Umbilical cord (tissue), 1 donor: ENCODE measurements at regions not wholly inside any gene's neighbourhood (a gene's known extent, or its start where the extent isn't known, plus 50 kb on each side); places are given as distances from the start of the nearest gene placed in this dataset.
A peak's percentile ranks its signal among the peaks of the same experiment; 100 is the strongest.
"Not testable (repeated sequence)": the region's sequence is repeated elsewhere in the genome, so short reads cannot be mapped to it uniquely, and the experiment has no call there.

ENCODE experiments used
- DNase-seq: peaks from one replicate; pipeline ENCODE4 v3.0.0-alpha.2; 2015; ENCODE audit warnings: low spot score

DNA sequence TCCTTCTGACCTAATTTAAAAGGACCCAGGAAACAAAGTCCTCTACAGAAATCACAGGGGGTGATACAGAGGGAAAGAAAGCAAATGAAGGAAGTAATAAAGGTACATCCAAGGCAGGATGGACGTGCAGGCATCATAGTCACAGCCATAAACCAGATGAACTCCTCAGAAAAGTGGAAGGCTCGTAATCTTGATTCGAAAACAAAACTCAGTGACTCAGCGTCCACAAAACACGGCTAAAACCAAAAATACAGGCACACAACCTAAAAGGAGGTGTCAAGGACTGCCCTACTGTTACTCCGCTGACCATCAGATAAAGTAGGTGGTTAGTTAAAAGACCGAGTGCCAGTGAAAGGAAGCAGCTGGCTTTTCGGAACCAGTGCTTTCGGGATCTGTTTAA is 81.5 kb downstream of the TRIM69 start:
- DNase-seq = not testable (repeated sequence)

DNA sequence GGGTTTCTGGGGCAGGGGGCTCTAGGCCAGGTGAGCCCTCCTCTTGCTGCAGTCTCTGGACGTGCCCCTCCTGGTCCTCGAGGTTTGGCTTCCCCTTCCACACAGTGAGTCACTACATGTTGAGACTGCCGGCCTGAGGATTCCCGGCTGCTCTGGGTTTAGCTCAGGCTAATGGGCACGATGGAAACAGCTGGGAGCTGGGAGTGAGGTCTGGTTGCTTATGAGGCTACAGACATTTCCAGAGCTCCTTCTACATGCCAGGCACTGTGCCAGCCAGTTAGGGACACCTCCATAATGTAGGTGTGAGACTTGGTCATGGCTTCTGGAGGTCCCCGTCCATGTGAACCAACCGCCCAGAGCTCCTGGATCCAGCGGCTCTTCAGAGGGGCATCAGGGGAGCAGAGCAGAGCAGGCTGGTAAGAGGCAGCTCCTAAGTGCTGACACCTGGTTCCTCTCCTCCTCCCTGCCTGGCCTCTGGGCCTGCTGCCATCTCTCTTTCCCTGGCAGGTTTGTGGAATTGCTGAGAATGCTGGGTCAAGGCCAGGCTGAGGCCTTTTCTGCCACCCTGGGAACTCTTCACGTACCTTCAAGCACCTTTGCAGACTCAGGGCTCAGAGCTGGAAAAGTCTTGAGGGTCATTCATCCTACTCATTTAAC is 83.1 kb downstream of the TRIM69 start:
- peak; percentile 50 for DNase-seq

DNA sequence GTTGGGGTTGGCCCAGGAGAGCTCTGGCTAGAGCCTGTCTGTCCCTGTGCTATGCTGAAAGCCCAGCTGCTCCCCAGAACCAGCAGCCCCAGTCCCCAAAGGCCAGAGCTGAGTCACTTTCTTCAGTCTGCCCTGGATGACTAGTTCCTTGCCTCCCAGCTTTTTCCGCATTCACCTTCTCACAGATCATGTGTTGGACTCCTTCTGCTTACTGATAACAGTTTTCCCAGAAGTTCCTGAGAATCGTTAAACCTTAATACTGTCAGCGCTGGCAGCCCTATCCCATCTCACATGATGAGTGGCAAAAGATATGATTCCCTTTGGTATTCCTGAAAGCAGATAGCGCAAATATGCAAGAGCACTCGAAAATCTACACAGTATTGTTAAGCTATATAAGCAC is 84.2 kb downstream of the TRIM69 start:
- DNase-seq = peak; percentile 57

DNA sequence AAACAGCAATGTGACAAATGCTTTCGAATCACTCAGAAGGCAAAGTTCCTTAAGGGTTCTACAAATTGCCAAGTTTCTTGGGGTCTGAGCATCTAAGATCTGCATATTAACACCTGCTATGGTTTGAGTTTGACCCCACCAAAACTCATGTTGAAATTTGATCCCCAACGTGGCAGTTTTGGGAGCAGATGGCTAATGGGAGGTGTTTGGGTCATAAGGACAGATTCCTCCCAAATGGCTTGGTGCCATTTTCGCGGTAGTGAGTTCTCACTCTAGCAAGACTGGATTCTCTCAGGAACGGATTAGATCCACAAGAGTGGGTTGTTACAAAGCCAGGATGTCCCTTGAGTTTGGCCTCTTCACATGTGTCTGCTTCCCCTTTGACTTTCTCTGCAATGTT is 84.6 kb downstream of the TRIM69 start:
- DNase-seq = not testable (repeated sequence)

DNA sequence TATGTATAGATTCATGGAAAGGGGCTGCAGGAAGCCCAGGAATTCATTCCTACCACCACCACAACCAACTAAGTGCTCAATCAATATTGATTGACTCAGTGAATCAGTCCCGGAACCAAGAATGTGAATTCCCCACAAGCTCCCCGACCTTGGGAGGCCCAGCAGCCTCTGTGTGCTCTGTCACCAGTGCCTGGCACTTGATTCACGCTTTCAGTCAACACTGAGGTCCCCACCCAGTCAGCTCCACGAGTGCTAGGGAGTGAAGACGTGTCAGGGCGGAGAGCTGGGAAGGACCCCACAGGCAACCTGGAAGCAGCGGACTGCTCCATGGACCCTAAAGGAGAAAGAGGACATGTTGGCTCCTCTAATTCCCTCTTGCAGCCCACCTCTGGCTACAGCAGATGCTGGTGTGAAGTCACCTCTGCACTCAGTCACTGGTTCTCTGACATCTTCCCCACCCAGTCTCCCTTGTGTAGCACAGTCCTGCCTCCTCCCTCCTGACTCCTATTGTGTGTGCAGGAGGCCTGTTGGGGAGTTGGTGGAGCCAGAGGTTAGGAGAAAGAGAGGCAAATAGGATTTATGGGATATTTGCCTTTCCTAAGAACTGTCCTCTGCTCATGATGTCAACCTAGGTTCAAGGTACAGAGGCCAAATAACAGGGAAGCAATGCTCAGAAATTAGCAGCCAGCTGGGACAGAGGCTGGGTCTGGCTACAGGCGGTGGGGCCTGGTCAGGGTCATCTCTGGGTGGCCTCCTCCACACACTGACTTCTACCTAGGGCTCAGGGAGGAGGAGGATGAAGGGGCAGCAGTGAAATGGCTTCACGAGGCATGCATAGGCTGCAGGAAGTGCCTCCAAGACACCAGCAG is 88.2 kb downstream of the TRIM69 start:
- not testable (repeated sequence) for DNase-seq

DNA sequence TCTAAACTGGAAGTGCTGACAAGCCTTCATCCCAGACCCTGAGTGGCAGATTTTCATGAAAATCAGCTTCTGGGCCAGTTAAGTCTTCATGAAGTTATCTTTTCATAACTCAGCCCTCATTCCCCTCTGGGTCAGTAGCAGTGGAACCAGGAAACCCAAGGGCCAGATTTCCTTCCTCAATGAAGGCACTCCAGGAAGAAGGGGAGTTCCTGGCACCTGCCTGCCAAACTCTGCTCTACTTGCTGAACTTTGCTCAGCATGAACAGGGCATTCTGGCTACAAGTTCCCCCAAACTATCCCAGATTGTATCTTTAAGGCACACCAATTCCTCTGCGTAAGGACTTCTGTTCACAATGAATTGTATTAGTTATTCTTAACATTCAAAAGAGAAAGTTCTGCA is 90.3 kb downstream of the TRIM69 start:
- DNase-seq = not testable (repeated sequence)

DNA sequence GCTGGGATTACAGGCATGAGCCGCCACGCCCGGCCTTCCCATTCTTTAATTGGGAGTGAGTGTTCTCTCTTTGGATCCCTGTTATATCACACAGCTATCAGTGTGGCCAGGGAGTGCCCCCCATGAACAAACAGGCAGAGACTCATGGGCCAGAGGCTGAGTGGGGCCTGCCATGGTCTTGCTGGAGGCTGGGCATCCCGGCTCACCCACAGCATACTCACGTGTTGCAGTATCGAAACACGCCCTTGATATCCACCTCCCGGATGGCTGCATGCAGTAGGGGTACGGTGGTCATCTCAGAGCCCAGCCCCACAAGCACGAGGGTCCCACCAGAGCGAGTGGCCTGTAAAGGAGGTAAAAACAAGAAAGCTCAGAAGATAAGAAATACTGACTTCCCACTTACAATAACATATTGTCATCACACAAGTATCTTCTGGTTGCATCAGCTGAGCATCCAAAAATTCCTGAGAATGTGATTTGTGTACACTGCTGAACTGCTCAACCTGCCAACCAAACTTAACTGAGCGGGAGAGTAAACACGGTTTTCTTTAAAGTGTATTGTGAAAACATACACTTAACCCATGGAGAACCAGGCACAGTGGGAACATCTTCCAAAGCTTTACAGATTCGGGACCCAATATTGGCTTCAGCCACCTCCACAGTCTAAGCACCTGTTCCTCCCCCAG is 92.0 kb downstream of the TRIM69 start:
- not testable (repeated sequence) for DNase-seq

DNA sequence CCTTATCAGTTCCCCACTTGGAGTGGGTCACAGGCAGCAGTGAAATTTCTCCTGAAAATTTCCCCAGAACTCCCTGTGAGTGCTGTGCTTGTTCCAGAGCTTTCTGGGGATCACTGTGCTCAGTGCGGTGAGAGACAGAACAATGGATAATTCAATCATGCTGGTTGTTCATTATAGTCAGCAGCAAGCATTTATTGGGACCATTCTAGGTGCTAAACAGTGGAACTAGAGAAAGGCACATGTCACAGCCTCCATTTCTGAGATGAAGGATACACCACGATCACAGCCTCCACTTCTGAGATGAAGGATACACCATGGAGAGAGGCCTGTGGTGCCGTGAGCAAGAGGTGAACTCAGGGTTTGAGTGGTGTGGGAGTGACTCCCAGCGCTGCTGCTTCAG is 92.8 kb downstream of the TRIM69 start:
- DNase-seq = not testable (repeated sequence)

DNA sequence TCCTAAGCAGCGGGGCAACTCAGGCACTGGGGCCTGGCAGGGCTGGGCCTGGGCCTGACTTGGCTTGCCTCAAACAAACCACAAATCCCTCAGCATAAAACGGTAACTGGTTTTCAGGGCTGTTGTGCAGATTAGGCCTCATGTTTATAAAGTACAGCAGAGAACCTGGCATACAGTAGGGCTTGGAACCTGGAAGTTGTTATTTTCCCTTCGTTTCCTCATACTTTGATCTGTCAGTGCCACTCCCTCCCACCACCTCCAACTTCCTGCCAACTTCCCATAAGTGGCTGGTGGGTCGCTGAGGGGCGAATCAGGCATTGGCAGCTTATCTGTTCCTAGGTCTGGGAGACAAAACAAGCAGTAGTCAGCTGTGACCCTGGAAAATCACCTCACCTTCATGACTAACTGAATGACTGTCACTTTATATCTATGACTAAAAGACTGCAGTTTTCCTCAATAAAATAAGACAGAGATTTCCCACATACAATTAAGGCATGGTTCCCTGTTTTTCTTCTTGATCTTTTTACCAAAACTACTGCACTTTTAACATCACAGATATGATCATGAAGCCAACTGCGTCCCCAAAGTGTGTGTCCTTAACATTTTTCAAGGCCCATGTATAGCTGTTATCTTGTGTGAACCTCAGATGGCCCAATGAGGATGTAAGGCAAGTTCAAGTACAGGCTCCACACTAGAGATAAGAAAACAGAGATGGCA is 94.5 kb downstream of the TRIM69 start:
- peak; percentile 46 for DNase-seq

DNA sequence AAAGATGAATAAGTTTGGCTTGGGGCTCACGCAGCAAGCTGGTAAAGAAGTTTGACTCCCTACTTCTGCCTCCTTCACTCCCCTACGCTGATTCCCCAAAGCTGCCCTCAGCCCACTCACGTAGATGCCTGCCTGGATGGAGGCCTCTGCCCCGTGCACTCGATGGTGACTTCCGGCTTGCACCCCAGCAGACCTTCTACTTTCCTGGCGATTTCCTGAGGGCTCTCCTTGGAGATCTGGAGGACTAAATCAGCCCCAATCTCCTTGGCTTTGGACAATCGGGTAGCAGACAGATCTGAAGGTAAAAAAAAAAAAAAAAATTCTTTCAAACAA is 95.0 kb downstream of the TRIM69 start:
- DNase-seq = not testable (repeated sequence)

DNA sequence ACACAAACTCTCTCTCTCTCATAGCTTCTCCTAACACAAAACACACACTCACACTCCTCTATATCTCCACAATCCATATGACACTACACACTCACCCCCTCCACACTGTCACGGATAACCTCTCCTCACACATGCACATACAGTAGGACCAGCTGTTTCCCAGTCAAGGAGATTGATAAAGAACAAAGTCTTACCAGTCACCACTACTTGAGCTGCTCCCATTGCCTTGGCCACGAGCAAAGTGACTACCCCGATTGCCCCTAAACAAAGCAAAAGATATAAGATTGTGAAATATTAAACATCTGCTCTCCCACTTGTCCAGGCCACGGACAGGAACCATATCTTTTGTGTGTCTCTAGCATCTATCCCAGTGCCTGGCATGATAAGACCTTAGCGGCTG is 95.8 kb downstream of the TRIM69 start:
- not testable (repeated sequence) for DNase-seq

DNA sequence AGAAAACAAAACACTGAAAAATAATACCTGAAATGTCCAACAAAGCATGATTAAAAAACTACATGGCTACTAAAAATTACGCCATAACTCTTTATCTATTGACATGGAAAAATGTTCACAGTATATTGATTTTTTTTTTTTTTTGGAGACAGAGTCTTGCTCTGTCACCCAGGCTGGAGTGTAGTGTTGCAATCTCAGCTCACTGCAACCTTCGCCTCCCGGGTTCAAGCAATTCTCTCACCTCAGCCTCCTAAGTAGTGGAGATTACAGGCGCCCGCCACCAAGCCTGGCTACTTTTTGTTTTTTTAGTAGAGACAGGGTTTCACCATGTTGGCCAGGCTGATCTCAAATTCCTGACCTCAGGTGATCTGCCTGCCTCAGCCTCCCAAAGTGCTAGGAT is 96.8 kb downstream of the TRIM69 start:
- DNase-seq = not testable (repeated sequence)

DNA sequence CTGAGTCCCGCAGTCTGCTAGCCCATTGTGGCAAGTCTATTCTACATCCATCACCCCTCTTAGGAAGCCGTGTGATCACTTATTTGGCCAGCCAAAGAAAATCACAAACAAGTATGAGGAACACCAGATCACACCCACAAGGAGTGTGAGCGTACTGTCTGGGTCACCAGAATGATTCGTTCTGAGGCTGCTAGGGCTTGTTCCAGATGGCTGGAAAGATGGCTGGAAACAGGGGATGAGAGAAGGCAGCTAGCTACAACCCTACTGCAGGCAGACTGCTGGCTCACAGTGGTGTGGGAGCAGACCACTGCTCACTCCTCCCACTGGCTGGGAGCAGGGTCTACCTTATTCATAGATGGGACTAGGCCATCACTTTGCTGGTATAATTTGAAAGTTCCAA is 97.4 kb downstream of the TRIM69 start:
- not testable (repeated sequence) for DNase-seq

DNA sequence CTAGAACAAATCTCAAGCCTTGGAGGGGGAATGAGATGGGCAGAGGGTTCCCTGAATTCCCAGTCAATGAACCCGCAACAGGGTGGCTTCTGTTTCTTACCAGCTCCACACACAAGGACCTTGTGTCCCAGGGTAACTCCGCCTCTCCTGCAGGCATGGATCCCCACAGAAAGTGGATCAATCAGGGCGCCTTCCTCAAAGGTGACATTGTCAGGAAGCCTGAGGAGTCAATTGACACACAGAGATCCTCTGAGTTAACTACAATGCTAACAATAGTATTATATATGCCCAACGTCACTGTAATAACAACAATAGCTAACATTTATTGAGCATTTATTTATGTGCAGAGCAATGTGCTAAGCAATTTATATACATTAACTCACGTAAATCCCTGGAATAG is 98.8 kb downstream of the TRIM69 start:
- DNase-seq = not testable (repeated sequence)

DNA sequence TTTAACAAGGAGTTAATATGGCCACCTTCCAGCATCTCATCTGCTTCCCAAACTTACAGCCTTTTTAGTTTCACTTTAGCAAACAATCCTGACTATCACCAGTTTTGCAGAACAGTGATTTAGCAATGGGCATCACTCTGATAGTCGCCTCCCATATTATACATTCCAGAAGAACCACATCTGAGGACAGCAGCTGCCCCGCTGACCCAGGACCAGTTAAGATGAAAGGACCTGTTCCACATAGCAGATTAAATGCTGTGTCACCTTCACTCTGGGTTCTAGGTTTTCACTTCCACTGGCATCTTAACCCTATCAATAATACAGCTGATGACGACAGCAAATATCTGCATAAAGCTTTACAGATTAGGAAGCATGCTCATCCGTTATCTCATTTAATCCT is 99.8 kb downstream of the TRIM69 start:
- peak; percentile 6 for DNase-seq

DNA sequence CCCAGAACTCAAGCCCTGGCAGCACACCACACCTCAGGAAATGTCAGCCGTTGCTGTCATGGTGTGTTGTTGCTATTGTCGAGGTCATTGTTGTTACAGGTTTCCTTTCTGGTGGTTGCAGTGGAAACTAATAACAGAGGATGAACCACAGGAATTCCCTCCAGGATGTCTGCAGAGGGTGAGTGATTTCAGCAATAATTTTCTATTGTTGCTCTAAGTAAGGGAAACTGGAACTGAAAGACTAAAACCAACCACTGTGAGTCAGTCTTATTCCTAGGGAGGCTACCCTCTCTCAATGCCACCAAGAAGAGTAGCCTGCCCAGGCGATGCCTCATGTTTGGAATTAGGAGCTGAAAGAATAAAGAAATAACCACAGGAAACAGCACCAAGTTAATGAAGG is 102.6 kb downstream of the TRIM69 start:
- not testable (repeated sequence) for DNase-seq

DNA sequence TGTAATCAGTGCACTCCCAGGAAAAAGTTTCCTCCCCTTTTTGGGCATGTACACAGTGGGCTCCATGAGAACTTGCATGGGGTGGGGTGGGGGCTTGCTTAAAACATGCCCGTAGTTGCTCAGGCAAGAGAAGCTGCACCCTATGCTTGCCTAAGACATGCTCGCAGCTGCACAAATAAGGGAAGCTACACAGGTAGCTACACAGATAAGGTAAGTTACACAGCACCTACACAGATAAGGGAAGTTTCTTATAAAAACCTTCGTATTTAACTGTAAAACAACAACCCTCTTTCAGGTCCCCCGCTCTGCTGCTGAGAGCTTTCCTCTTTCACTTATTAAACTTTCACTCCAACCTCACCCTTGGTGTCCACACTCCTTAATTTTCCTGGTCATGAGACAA is 105.4 kb downstream of the TRIM69 start:
- not testable (repeated sequence) for DNase-seq

DNA sequence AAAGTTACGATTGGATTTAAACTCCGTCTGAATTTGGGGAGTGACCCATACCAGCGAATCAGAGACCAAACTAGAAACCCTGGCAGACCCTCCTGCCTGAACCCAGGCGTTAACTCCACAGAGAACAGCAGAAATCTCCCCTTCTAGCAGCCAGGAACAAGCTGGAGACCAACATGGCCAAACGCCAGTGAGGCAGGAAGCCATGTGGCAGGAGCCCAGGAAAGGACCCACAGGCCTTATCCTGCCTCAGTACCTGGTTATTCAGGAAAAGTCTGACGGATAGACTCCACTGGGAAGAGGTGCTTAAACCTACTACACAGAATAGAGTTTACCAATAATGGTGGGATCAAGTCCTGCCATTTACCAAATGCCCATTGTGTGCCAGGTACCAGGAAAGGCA is 106.6 kb downstream of the TRIM69 start:
- DNase-seq = not testable (repeated sequence)

DNA sequence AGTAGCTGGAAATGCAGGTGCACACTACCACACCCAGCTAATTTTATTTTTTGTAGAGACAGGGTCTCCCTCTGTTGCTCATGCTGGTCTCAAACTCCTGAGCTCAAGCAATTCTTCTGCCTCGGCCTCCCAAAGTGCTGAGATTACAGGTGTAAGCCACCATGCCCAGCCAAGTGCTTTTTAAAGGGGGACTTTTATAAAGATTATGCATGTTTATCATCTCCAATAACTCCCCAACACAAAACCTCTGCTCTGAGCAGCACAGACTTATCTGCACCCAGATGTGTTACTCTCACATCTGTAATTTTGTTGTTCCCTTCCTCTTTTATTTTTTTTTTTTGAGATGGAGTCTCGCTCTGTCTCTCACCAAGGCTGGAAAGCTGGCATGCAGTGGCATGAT is 108.6 kb downstream of the TRIM69 start:
- DNase-seq = not testable (repeated sequence)

DNA sequence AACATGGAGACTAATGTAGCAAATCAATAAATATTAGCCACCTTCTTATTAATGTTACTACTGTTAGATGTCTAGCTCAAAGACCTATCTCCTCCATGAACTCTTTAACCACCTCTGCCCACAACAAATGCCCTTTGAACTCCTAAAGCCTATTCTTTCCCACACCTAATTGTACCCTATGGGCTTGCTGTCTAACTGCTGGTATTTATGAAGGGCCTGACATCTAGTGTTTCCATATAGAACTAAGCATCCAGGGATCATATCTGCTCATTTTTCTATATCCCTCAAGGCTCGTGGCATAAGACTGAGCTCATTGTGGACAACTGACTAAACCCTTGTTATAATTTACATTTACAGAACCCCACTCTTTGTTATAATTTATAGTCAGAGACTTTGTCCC is 109.8 kb downstream of the TRIM69 start:
- not testable (repeated sequence) for DNase-seq

DNA sequence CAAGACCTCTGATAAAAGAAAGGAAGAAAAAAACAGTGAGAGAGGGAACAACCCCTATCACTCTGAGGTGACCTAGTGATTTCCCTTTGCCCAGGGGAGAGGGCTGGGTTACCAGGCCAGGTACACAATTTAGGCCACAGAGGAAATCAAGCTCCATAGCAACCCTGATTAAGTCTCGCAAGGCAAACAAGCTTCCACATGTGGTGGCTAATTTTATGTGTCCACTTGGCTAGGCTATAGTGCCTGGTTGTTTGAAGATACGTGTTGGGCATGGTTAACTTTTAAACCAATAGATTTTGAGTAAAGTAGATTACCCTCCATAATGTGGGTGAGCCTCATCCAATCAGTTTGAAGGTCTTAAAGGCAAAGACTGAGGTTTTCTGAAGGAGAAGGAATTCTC is 108.9 kb upstream of the TERB2 start:
- not testable (repeated sequence) for DNase-seq

DNA sequence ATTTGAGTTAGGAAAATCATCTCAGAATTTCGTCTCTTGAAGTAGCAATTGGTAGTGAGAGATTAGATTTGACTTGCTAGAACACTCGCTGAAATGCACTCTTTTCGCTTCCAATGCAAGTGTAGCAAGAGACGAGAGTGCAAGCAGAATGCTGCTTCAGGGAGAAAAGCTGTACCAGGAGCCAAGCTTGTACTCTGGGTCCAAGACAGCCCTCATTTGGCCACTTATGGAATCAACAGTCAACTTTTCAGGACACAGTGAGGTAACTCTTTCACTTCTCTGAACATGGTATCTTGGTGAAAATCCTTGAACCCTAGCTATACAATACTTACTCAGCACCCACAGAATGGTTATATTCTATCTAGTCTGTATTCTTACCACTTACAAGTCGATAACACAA is 107.6 kb upstream of the TERB2 start:
- DNase-seq = not testable (repeated sequence)
